HG03196 (cell line): ENCODE measurements at regions not wholly inside any gene's neighbourhood (a gene's known extent, or its start where the extent isn't known, plus 50 kb on each side); places are given as distances from the start of the nearest gene placed in this dataset.

Source experiments
- ATAC-seq: cut with Tn5 transposase; IDR thresholded peaks from one replicate; pipeline ENCODE4 v1.9.1; 2021; ENCODE audit not compliant: unreplicated experiment

DNA sequence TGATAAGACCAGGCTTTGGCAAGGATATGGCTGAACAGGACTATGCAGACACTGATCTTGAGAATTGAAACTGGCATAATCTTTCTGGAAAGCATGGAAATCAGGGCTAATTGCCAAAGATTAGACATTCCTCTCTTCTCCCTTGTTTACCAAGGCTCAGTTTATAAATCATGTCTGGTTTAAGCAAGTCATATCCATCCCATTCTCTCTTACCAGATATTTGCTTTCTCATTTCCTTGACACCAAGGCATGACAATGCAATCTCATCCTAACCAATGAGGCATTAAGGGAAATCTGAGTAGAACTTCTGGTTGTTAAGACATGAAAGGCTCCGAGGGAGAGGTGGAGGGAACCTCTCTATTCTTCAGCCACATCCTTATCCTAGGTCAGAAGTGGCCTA is 110.3 kb upstream of the CEP85L start:
- ATAC-seq: no peak

DNA sequence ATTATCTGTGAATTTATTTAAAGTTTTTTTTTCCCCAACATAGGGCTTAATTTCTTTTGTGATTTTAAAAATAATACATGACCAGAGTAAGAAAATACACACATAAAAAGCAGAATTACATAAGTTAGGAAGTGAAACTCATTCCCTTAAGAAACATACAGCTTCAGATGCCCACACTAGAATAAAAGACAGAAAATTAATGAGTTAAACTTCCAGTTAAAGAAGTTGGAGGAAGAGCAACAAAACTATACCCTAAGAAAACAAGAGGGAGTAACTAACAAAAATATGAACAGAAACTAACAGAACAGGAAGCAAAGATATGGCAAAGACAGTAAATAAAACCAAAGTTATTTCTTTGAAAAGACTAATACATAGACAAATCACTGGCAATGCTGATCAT is 107.6 kb upstream of the CEP85L start:
- no peak for ATAC-seq

DNA sequence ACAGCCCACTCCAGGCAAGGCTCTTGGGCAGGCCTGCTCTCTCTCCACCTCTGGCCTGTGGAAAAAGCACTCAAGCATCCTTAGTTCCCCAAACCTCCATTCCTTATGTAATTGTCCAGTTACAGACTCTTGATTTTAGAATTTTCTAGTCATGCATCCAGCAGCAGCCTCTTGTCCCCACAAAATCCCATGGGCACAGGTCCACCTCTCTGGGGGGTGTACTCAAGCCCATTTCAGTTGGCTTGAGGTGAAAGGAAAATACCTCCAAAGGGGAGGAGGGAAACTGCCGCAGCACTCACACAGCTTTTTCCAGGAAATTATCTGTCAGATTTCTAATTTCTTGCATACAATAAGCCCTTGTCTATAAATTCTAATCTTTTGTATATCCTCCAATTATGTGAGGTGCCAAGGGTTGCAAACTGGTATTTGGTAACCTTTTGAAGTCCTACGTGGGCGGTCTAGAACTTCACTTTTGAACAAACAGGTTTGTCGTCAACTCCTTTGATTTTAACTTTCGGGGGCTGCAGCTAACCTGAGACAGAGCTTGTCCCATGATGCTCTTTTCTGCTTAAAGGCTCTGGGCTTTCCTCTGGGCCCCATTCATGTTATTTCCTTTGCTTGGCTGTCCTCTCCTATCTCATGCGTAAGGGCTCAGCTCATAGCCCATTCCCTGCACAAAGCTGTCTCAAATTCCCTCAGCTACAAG is 104.7 kb upstream of the CEP85L start:
- no peak for ATAC-seq

DNA sequence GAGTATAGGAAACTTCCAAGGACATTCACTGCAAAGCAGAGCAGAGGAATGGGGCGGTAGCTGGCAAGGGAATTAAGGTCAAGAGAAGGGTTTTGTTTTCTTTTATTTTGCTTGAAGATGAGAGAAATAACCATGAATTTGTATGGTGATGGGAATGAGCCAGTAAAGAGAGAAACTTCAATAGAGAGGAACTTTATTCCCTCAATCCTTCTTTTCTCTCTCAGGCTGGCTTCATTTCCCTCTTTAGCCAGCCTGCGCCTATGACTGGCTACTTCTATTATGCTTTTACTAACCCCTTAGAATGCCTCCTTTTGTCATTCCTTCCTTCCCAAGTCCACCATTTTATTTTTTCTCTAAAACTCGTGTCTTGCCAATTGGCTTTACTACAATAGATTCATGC is 101.4 kb upstream of the CEP85L start:
- no peak for ATAC-seq

DNA sequence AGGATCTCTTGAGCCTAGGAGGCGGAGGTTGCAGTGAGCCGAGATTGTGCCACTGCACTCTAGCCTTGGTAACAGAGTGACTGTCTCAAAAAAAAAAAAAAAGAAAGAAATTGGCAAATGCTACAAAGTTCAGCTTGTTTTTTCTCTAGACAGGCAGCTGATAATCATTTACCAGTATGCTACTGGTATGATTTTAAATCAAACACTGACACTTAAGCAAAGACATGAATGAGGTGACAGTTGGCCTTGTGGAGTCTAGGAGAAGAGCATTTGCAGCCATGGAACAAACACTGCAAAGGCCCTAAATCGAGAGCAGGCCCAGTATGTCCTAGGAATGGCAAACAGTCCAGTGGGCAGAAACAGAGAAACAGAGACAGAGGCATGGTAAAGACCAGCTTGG is 99.7 kb upstream of the CEP85L start:
- ATAC-seq: no peak

DNA sequence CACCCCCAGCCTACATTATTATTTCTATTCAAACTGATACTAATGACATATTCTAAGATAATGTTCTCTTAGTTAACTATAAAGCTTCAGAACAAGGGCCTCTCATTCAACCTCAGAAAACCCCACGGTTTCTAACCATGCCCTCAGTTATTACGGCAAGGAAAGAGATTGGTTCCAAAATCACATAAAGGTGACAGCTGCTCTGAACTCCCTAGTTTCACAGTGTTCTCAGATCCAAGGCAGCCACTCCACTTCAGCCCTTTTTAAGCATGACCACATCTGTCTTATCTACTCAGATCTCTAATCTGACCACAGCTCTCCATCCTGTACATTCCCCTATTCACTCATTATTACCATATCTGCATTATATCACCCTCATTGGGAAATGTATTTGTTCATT is 98.8 kb upstream of the CEP85L start:
- ATAC-seq: no peak

DNA sequence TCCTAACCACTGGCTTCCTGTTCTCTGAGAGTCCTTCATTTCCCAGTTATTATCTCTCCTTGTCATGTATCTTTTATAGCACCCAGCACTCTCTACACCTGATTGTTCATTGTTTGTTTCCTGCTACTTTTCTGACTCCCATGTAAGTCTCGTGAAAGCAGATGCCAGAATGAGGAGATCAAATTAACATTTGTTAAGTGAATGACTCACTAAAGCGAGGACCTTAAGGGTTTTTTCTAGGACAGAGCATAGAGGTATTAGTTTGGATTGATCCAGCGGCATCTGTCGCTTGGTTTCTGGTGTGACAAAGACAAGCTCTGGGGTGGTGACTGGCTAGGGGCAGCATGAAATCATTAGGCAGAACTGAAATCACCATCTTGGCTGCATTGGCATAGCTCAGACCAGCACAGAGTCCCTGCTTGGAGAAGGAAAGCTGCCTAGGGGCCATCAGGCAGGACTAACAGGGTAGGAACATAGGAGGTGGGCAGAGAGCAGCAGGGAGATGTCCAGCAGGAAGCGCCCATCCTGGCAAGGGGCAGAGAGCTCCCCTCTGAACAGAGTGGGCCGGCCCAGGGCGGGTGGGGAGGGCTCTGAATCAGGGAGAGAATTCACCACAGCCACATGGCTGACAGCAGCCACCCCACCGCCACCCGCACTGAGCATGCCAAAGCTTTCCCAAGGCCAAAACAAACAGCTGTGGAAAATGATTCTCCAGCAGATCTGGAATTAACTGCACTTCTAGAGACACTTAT is 97.1 kb upstream of the CEP85L start:
- no peak for ATAC-seq

DNA sequence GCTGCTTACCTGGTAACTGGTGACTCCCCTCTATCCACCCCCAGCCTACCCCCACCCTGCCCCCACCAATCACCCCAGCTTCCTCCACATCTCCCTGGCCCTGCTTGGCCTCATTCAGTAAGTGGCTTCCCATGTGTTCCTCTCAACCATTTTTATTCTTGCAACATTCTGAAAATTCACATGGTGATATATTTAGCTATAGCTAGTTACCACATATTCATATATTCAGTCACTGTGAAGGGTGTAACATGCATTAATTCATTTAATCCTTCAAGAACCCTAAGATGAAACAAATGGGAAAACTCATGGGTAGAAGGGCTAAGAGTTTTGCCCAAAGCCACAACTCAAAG is 95.4 kb upstream of the CEP85L start:
- ATAC-seq: no peak

DNA sequence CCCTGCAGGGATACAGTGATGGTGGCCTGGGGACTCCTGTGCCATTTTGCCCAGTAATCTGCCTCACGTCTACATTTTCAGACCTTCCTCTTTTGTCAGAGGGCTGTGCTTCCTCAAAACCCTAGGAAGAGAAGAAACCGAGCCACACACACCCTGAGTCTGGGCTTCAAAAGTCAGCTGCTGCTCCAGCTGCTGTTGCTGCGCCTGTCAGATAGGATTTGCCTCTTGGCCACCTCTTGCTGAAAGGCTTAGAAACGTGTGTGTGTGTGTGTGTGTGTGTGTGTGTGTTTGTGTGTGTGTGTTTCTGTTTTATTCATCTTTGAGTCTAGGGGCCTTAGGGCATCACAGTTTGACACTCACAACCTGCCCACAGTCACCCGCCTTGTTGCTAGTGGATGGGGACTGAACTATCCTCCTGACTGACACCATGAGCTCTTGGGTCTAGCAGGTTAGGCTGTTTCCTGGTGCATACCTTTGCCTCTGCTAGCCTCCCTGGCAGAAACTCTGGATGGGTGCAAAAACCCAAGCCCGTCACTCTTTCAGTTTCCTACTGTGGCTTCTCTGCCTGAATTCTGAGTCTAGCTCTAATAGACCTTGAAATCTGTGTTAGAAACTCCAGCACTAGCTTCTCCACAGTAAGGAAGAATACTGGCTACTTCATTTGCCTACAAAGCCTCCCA is 94.9 kb upstream of the CEP85L start:
- ATAC-seq: no peak

DNA sequence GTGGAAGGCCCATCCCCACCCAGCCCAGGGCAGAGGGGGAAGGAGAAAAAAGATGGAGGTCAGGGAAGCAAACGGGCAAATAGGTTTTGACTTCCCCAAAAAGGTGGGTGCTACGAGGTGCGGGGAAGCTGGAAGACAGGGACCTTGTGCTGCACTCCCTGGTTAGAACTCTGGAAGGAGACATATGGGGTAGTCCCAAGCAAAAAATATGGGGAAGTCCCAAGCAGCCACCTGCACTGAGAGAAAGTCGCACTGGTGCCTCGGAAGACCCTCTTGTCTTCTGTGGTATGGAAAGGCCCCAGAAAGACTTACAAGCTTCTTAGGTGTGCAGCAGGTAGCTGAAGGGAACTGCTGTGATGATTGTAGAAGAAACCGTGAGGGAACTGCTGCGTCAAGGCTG is 93.8 kb upstream of the CEP85L start:
- ATAC-seq: no peak

DNA sequence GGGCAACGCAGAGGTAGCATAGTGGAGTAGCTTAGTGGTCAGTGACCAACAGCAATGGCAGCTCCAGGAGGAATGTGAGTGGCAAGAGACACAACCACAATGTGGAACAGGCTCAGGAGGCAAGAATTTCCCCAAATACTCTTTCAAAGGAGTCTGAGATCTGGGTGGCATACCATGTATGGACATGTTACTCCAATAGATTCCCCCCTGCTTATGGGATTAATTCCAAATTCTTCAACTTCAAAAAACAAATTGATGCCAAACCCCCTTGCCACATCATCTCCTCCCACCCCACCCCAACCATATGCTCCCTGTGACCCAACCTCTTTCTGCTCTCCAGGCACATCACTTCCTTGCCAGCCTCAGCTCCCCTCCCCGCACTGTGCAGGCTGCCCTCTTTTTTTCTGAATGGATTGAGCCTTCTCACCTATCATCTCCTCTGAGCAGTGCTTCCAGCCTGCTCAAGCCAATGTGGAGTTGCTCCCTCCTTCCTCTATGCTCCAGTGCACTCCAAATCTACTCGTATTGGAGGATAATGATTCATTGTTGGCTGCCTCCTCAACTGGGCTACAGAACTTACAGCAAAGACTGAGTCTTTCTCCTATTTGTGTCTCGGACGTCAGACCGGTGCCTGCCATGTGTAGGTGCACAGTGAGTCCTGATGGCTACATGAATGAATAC is 93.0 kb upstream of the CEP85L start:
- ATAC-seq: no peak

DNA sequence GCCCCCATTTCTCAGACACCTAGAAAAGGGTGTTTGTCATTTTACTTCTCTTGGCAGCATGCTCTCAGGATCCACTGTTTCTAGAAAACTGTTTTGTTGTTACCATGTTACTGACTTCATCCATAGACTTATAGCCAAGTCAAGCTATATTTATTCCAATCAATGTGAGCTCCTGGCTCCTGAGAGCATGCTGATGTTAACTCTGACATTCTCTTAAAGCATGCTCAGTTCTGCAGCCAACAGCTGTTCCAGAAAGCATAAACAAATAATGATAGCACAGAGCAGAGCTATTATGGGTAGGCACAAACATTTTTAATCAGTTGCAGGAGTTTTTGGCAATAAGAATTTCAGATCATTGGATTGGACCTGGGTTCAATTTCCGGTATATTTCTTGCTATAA is 92.4 kb upstream of the CEP85L start:
- no peak for ATAC-seq

DNA sequence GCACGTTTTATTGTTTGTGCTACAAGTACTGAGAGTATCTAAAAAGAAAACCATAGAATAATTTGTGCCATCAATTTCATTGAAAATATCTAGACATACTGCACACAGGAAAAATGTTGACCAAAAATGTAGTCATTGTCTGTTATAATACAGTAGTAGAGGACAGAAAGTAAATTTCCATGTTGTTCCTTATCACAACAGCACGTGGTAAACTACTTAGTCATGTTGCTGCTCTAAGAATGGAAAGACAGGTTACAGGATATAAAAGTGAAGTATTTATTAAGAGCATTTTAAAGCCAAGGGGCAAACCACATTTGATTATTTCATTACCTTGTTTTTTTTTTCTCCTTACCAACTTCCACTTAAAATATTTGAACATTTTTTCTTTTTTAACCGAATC is 89.0 kb upstream of the CEP85L start:
- no peak for ATAC-seq

DNA sequence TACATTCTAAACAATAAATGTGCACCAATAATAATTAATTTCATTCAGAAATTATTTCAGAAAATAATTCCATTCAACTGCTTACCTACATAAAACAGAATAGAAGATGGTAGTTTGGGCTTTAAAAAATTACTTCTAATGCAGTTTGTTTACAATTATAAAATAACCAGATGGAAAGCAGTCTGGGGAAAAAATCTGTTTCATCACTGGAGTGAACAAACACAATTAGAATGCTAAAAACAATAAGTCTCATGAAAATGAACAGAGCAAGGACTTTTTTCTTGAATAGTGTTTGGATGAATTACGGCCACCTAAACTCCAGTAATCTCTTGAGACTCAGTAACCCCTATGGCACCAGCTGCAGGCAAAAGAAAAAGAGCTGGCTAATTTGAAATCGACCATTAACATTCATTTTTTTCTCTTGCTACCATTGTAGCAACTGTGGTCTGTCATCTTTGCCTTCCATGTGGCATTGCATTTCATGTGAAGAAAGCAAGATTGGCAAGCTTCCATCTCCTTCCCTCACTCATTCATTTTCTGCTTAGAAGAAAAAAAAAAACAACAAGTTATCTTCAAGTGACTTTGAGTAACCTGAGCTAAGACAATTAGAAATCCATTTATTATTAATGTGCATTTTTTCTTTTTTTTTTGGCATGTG is 88.4 kb upstream of the CEP85L start:
- no peak for ATAC-seq

DNA sequence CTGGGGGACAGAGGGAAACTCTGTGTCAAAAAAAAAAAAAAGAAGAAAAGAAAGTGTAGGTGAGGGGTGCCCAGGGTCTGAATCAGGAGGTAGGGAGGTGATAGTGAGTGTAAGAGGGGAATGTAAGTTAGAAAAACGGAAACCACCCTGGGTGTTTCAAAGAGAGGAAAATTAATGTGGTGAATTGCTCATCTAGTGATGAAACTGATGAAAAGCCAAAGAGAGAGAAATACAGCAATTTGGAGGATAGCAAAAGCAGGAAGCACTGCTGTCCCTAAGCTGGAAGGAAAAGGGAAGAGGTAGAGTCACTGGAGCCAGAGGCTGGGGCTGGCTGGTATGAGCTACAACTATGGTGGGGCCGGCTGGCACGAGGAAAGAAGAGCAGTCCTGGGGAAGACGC is 85.0 kb upstream of the CEP85L start:
- no peak for ATAC-seq

DNA sequence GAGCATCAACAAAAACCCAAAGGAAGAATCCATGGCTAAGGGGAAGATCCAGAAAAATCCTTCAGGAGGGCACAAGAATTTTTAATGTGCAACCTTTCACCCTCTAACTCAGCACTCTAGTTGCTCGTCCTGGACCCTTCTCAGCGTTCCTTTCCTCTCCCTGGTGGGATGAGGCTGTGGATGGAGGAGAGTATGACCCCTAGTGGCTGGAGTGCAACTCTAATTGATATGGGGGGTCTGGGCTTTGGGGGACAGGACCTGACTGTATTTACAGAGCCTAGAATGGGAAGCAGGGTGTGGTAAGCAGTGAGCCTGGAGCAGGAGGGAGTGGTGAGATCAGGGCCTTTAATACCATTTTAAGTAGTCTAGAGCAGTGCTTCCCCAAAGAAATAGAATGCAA is 83.9 kb upstream of the CEP85L start:
- no peak for ATAC-seq

DNA sequence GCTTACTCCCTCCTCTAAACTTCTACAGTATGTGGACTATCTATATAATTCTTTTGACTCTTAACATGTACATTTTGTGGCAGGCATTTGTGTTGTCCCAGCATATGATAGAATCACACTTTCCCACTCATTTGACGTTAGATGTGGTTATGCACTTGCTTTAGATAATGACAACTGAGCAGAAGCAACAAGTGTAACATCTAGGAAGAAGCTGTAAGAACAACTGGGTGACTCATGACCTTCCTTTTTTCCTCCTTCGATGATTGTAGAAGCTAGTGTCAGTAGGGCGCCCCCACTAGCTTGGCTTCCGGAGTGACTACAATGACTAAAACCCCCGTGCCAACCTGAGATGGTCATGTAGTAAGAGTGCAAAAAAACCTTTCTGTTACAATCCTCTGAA is 74.6 kb upstream of the CEP85L start:
- no peak for ATAC-seq

DNA sequence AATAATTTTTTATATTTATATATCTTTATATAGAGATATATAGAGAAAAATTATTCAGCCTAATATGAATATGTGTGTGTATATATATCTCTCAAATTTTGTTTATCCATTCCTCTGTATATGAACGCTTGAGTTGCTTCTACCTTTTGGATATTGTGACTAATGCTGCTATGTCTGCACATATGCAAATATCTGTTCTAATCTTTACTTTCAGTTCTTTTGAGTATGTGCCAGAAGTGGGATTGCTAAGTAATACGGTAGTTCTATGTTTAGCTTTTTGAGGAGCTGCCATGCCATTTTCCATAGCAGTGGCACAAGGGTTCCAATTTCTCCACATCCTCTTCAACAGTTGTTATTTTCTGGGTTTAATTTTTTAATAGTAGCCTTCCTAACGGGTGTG is 72.8 kb upstream of the CEP85L start:
- peak; percentile 73 for ATAC-seq

DNA sequence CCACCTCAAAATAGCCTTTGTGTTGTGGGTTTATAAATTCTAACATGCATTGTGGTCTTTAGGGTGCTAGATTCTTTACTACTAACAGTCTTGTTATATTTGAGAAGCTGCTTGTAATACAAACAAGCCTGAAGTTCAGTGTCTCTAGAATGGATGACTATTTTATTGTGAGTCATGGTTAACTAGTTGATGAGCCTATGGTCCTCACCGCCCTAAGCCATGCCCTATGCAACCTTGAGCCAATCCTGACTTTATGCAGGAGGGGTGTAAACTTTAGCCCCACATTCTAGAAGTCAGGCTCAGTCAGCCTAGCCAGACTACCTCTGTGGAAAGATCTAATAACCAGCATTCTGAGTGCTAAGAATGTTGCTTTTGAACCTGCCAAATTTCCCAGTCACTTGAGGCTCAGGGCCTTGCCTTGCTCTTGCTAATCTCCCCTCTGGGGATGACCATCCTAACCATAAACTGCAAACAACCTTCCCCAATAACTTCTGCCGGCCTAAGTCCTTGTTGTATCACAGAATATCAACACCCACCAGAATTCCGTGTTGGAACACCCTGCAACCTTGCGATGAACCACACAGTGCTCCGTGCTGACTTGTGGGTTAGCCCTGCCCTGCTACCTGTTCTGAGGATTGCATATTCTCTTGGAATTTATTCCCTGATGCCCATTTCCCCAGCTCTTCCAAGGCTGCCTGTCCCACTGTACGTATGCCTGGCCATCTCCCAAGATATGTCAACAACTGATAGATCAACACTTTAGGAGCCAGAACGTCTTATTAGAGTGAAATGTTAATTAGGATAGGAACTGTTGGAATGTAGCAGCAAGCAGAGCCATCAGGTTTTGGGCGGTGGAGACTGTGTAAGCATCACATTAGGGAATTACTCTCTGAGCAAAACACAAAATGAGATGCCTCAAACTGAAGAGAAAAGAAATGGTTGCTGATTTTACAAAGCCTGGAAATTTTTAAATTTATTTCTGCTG is 71.7 kb upstream of the CEP85L start:
- no peak for ATAC-seq

DNA sequence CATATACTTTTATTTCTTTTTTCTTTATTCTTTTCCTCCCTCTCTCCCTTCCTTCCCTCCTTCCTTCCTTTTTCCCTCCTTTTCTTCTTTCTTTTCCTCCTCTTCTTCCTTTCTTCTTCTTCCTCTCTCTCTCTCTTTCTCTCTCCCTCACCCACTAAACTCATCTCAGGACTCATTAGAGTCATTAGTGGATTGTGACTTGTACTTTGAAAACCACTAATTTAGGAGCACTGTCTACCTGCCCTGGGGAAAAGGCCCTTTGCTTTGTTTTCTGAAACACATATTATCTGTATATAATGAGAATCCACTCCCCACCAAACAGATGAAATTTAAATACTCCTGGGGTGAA is 68.7 kb upstream of the CEP85L start:
- no peak for ATAC-seq
